Medulla oblongata (tissue), 1 donor: ENCODE measurements at regions not wholly inside any gene's neighbourhood (a gene's known extent, or its start where the extent isn't known, plus 50 kb on each side); places are given as distances from the start of the nearest gene placed in this dataset.

Source experiments
- DNase-seq: peaks from one replicate; pipeline ENCODE4 v3.0.0-alpha.2; 2015; ENCODE audit errors: extremely low spot score

- DNase-seq = no peak
Measured at GRCh38 chr12:24605916-24606315, 343.0 kb downstream of the BCAT1 start.

- DNase-seq = no peak
Measured at GRCh38 chr12:24605466-24605865, 343.4 kb downstream of the BCAT1 start.

GRCh38 chr12:24603371-24603770, 345.5 kb downstream of the BCAT1 start:
- no peak for DNase-seq

GRCh38 chr12:24600996-24601395, 347.9 kb downstream of the BCAT1 start:
- DNase-seq = no peak

- DNase-seq = no peak
Measured at GRCh38 chr12:24600551-24600950, 348.4 kb downstream of the BCAT1 start.

GRCh38 chr12:24599736-24600135, 349.2 kb downstream of the BCAT1 start:
- DNase-seq = no peak

GRCh38 chr12:24597580-24597979, 351.3 kb downstream of the BCAT1 start:
- DNase-seq = no peak

GRCh38 chr12:24596768-24597388, 352.0 kb downstream of the BCAT1 start:
- DNase-seq = peak; percentile 65

GRCh38 chr12:24595652-24596235, 353.2 kb downstream of the BCAT1 start:
- DNase-seq = no peak

GRCh38 chr12:24591715-24592440, 357.0 kb downstream of the BCAT1 start:
- DNase-seq = no peak

- DNase-seq = peak; percentile 54
Measured at GRCh38 chr12:24591079-24591626, 357.7 kb downstream of the BCAT1 start.

GRCh38 chr12:24586293-24586692, 362.6 kb downstream of the BCAT1 start:
- DNase-seq = no peak

GRCh38 chr12:24584032-24584675, 364.7 kb downstream of the BCAT1 start:
- no peak for DNase-seq

GRCh38 chr12:24582954-24583601, 365.8 kb downstream of the BCAT1 start:
- no peak for DNase-seq

- no peak for DNase-seq
Measured at GRCh38 chr12:24574538-24574937, 374.4 kb downstream of the BCAT1 start.

GRCh38 chr12:24573621-24574020, 375.3 kb downstream of the BCAT1 start:
- DNase-seq = no peak

- no peak for DNase-seq
Measured at GRCh38 chr12:24565300-24565699, 383.6 kb downstream of the BCAT1 start.

GRCh38 chr12:24562771-24563431, 386.0 kb downstream of the BCAT1 start:
- peak; percentile 43 for DNase-seq

- peak; percentile 54 for DNase-seq
Measured at GRCh38 chr12:24561882-24562770, 386.8 kb downstream of the BCAT1 start.

GRCh38 chr12:24561411-24561871, 387.5 kb downstream of the BCAT1 start:
- peak; percentile 33 for DNase-seq
